ENCODE measurements at regions not wholly inside any gene's neighbourhood (a gene's known extent, or its start where the extent isn't known, plus 50 kb on each side); places are given as distances from the start of the nearest gene placed in this dataset.
"Not testable (repeated sequence)": the region's sequence is repeated elsewhere in the genome, so short reads cannot be mapped to it uniquely, and the experiment has no call there.

GRCh38 chr18:11464129-11464528 lies 145.3 kb upstream of the SLC35G4 start:
- no peak for DNase-seq (ENCODE audit: low read depth in 2 of 2)

- DNase-seq (ENCODE audit: low read depth in 2 of 2), result no peak
These were observed 150.9 kb upstream of the SLC35G4 start for GRCh38 chr18:11458447-11458846.

- not testable (repeated sequence) for DNase-seq (ENCODE audit: low read depth in 2 of 2)
These were observed 151.5 kb upstream of the SLC35G4 start for GRCh38 chr18:11457853-11458252.

- DNase-seq (ENCODE audit: low read depth in 2 of 2), result no peak
These were observed 155.4 kb upstream of the SLC35G4 start for GRCh38 chr18:11454040-11454439.

GRCh38 chr18:11444169-11444568 lies 165.2 kb upstream of the SLC35G4 start:
- DNase-seq (ENCODE audit: low read depth in 2 of 2), result not testable (repeated sequence)

GRCh38 chr18:11437046-11437445 lies 172.3 kb upstream of the SLC35G4 start:
- no peak for DNase-seq (ENCODE audit: low read depth in 2 of 2)

- DNase-seq (ENCODE audit: low read depth in 2 of 2), result no peak
These were observed 177.0 kb upstream of the SLC35G4 start for GRCh38 chr18:11432360-11432811.

GRCh38 chr18:11429876-11430275 lies 179.5 kb upstream of the SLC35G4 start:
- DNase-seq (ENCODE audit: low read depth in 2 of 2), result no peak

- DNase-seq (ENCODE audit: low read depth in 2 of 2), result no peak
These were observed 184.2 kb upstream of the SLC35G4 start for GRCh38 chr18:11425211-11425610.

GRCh38 chr18:11419338-11419737 lies 190.1 kb upstream of the SLC35G4 start:
- DNase-seq (ENCODE audit: low read depth in 2 of 2), result no peak

GRCh38 chr18:11412811-11413210 lies 196.6 kb upstream of the SLC35G4 start:
- DNase-seq (ENCODE audit: low read depth in 2 of 2), result no peak

- no peak for DNase-seq (ENCODE audit: low read depth in 2 of 2)
These were observed 198.3 kb upstream of the SLC35G4 start for GRCh38 chr18:11411048-11411447.

- DNase-seq (ENCODE audit: low read depth in 2 of 2), result no peak
These were observed 200.8 kb upstream of the SLC35G4 start for GRCh38 chr18:11408555-11409065.

- DNase-seq (ENCODE audit: low read depth in 2 of 2), result no peak
These were observed 201.5 kb upstream of the SLC35G4 start for GRCh38 chr18:11407940-11408339.

GRCh38 chr18:11405804-11406203 lies 203.6 kb upstream of the SLC35G4 start:
- no peak for DNase-seq (ENCODE audit: low read depth in 2 of 2)

- DNase-seq (ENCODE audit: low read depth in 2 of 2), result no peak
These were observed 208.7 kb upstream of the SLC35G4 start for GRCh38 chr18:11400703-11401102.

GRCh38 chr18:11398625-11399024 lies 210.8 kb upstream of the SLC35G4 start:
- no peak for DNase-seq (ENCODE audit: low read depth in 2 of 2)

GRCh38 chr18:11392980-11393885 lies 216.2 kb upstream of the SLC35G4 start:
- no peak for DNase-seq (ENCODE audit: low read depth in 2 of 2)

GRCh38 chr18:11392292-11392691 lies 217.1 kb upstream of the SLC35G4 start:
- no peak for DNase-seq (ENCODE audit: low read depth in 2 of 2)

GRCh38 chr18:11391661-11392060 lies 217.7 kb upstream of the SLC35G4 start:
- DNase-seq (ENCODE audit: low read depth in 2 of 2), result no peak

GRCh38 chr18:11388755-11389680 lies 220.4 kb upstream of the SLC35G4 start:
- no peak for DNase-seq (ENCODE audit: low read depth in 2 of 2)

GRCh38 chr18:11387880-11388279 lies 221.5 kb upstream of the SLC35G4 start:
- no peak for DNase-seq (ENCODE audit: low read depth in 2 of 2)

All from stimulated activated CD8-positive, alpha-beta memory T cell treated with anti-CD3 and anti-CD28 coated beads, Interleukin-15, amount 100 ng/mL, for 48 hours (primary cell).